ENCODE measurements at regions not wholly inside any gene's neighbourhood (a gene's known extent, or its start where the extent isn't known, plus 50 kb on each side); places are given as distances from the start of the nearest gene placed in this dataset.
"Not testable (repeated sequence)": the region's sequence is repeated elsewhere in the genome, so short reads cannot be mapped to it uniquely, and the experiment has no call there.

DNA sequence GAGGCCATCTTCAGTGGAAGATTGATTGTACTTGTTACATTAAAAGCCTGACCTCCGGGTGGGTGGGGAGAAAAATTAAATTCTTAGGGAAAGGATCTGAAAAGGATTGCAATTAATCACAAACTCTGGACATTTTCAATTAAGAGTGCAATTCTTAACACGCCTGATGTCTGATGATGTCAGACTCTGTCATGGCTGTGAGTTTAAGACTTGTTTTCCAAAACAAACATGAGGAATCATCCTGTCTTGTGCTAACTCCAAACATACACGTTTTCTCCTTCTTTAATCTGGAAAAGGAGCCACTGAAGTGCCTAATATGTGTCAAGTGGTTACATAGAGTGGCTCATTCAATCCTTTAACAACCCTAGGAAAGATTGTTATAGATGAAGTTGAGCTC is 60.4 kb upstream of the SMIM23 start:
- DNase-seq = no peak

GRCh38 chr5:171726819-171727218 is 58.8 kb upstream of the SMIM23 start:
- not testable (repeated sequence) for DNase-seq

DNA sequence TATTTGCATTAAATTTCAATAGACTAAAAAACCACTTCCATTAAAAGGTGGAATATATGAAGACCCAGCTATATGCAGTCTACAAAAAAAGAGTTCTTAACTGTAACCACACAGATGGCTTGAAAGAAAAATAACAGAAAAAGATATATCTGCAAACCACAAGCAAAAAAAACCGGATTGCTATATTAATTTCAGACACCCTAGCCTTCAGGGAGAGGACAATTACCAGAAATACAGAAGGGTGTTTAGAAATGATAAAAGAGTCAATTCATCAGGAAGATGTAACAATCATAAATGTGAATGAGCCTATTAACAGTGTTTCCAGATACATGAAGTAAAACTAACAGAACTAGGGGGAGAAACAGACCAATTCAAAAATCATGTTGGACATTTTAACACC is 56.9 kb upstream of the SMIM23 start:
- DNase-seq = no peak
